NCI-H748 (cell line): ENCODE measurements at regions not wholly inside any gene's neighbourhood (a gene's known extent, or its start where the extent isn't known, plus 50 kb on each side); places are given as distances from the start of the nearest gene placed in this dataset.

Experiments
- DNase-seq: peaks from one replicate; lab custom pipeline; 2025; ENCODE audit not compliant: unreplicated experiment; lab: John Stamatoyannopoulos, UW

DNA sequence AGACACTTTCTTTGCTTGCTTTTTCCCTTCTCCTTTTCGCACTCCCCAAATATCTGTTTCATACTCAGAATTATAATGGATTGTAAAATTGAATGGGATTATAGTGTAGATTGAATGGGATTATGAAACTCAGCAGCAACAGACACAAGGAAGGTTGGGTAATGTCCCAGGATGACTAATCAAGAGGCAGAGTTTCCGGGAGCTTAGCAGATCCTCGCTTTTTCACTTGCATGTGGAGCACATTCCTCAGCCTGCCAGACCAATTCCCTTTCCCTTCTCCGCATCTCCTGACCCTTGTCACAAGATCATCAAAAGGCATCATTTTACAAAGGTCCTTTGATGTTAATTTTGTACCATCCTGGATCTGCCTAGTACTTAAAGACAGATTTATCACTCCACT is 55.1 kb upstream of the SLC1A1 start:
- DNase-seq, result no peak

GRCh38 chr9:4433379-4433778 is 56.9 kb upstream of the SLC1A1 start:
- DNase-seq, result no peak

DNA sequence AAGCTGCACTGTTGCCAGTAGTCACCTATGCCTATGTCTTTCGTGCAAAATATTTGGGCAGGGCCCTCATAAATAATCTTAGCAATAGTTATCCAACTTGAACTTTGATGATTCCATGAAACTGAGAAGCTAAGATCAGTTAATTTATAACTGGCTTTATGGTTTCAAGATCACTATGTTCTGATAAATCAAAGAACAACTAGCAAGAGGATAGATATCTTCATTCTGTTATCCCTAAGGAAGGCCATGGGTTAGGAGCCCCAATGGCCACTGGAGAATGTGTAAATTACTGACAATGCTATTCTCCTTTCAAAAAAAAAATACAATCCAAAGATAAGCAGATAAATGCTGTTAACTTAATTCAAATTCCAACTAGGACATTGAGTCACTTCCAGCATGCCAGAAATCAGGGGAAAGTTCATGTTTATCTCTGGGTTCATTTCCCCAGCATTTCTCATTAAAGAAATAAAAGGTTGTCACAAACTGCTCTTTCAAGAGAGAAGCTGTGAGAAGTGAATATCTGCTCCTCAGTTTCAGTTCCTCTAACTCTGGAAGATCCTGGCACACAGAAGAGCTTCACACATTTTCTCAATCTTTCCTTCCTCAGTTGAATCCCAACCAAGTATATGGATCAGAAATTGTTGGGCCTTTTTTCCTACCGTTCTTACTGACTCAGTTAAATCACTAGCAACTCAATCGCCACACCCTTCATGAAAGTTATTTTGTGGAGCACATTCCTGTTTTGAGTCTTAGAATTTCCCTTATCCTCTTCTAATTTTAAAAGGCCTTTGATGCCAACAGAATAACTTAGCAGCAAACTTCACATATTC is 59.6 kb upstream of the SLC1A1 start:
- DNase-seq, result no peak

DNA sequence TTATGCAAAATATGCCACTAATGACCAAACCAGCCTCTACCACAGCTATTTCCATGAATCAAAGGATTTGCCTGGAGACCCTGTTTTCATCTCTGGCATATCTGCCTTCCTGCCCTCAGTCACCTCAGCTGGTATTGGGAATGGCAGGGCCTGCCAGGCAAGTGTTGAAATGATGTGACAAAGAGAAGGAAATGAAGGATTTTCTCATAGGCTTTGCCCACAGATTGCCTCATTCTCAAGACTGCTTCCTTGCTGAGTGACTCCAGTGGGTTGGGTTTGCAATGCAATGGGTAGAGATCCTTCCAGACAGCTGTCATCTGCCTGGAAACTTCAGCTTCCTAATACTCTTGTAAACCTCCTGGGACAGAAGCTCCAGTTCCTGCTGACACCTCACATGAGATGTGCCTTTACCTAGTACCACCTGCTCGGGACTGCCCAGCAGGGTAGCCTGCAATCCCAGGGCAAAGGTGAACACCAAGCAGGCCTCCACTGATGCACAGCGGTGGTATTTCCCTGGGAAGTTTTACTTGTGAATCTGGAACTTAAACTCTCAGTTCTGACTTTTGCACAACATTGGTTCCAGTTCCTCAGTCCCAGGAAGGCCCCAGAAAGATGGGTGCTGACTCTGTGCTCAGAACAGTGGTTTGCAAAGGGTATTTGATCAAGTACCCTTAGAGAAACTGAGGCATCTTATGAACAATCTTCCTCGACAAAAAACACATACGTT is 64.8 kb upstream of the SLC1A1 start:
- DNase-seq, result no peak

DNA sequence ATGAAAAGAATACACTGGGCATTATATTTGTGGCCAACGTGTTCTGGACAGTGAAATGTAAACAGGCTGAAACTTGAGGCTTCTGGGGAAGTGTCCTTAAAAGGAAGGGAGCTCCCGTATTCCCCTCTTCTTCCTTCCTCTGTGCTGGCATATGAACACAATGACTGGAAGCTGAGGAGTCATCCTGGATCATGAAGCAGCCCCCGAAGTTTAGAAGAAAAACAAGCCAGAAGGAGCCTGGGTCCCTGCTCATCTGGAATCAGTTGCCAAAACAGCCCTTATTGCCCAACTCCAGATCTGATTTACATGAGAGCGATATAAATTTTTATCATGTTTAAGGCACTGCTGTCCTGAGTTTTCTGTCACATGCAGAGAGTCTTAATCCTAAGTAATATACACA is 65.4 kb upstream of the SLC1A1 start:
- DNase-seq, result no peak

GRCh38 chr9:4424038-4424437 is 66.2 kb upstream of the SLC1A1 start:
- no peak for DNase-seq

GRCh38 chr9:4423207-4423610 is 67.1 kb upstream of the SLC1A1 start:
- peak; percentile 25 for DNase-seq

GRCh38 chr9:4422495-4422894 is 67.8 kb upstream of the SLC1A1 start:
- no peak for DNase-seq

DNA sequence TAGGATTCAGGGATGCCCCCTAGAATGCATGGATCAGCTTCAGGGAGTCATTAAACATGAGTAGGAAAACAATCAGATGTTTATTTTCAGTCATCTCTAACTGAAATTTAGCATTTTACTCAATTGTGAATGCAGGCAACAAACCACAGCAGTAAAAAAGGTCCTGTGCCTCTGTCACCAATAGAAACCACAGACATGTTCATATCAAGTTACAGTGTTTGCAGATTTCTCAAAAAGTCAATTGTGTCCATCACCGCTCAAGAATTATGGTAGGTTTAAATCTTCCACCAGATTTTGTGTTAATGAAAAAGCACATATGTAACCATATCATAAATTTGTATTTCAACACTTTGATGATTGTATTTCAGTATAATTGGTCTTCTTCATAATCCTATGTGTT is 68.4 kb upstream of the SLC1A1 start:
- DNase-seq, result peak; percentile 47

DNA sequence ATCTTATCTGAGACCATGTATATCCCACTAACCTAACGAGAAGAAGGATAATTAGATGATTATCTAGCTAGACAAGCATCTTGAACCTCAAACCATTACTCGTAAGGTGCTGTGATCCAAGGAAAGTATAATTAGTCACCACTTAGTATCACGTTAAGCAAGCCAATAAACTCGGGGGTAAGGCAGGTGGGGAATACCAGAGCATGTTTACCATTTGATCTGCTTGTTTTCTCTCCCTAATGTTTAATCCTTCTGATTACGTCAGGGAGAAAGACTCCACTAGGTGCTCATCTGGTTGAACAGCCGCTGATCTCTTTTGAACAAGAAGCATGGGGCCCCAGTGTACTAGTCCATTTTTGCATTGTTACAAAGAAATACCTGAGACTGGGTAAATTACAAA is 69.9 kb upstream of the SLC1A1 start:
- no peak for DNase-seq

GRCh38 chr9:4417578-4418325 is 72.5 kb upstream of the SLC1A1 start:
- no peak for DNase-seq

DNA sequence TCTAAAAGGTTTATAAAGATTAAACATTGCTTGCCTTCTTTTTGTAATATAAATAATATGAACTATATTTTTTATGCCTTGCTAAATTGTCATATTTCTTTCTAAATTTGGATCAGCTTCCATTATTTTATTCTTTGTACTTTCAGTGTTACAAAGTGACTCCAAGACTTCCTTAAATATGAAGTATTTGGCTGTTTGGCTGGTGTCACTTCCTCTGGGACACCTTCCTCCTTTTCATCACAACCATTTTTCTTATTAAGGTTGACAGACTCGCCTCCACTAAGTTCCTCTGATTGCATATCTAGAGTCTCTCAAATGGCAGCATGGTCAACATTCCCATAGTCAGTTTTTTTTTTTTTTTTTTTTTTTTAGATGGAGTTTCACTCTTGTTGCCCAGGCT is 73.8 kb upstream of the SLC1A1 start:
- DNase-seq, result no peak

GRCh38 chr9:4415281-4415680 is 75.0 kb upstream of the SLC1A1 start:
- no peak for DNase-seq

GRCh38 chr9:4413856-4414255 is 76.4 kb upstream of the SLC1A1 start:
- DNase-seq, result no peak

DNA sequence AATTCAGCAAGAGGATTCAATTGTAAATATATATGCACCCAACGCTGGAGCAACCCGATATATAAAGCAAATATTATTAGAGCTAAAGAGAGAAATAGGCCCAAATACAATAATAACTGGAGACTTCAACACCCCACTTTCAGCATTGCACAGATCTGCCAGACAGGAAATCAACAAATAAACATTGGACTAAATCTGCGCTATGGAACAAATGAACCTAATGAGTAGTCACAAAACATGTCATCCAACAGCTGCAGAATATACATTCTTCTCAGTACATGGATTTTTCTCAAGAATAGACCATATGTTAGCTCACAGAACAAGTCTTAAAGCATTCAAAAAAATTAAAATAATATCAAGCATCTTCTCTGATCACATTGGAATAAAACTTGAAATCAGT is 86.1 kb upstream of the SLC1A1 start:
- no peak for DNase-seq

- no peak for DNase-seq
Observed at GRCh38 chr9:4402501-4402900, 87.8 kb upstream of the SLC1A1 start.

- DNase-seq, result no peak
Observed at GRCh38 chr9:4400731-4401130, 89.5 kb upstream of the SLC1A1 start.

- no peak for DNase-seq
Observed at GRCh38 chr9:4397917-4398316, 92.4 kb upstream of the SLC1A1 start.

- no peak for DNase-seq
Observed at GRCh38 chr9:4393806-4394523, 94.1 kb upstream of the GLIS3 start.

DNA sequence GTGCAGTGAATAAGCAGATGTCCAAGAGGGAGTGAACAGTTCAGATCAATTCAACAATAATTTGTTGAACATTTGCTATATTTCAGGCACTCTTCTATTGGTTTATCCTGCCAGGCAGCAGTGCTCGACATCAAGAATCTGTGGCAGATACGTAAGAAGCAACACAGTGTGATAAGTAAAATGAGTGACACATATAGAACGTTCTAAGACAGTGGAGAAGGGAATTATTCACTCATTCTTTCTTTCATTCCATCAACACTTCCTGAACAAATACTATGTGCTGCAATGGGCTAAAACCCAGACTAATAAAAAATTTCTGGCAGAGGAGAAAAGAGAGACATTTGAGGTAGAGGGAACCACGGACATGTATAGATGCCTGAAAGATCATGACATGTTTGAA is 89.9 kb upstream of the GLIS3 start:
- no peak for DNase-seq

- no peak for DNase-seq
Observed at GRCh38 chr9:4389003-4389402, 89.1 kb upstream of the GLIS3 start.
